Mesodermal cell (in vitro differentiated cells): ENCODE measurements at regions not wholly inside any gene's neighbourhood (a gene's known extent, or its start where the extent isn't known, plus 50 kb on each side); places are given as distances from the start of the nearest gene placed in this dataset.

Experiments used
- H3K27ac ChIP-seq: 2 replicates; pipeline ENCODE4 v1.7.0; 2013; ENCODE audit warnings: mild to moderate bottlenecking, low read depth, low read length, moderate library complexity; ENCODE audit not compliant: severe bottlenecking
- H3K36me3 ChIP-seq: 2 replicates; pipeline ENCODE4 v1.7.1; 2013; ENCODE audit warnings: mild to moderate bottlenecking, low read length, moderate library complexity; ENCODE audit not compliant: control insufficient read depth, insufficient read depth
- H3K4me1 ChIP-seq: one replicate; pipeline ENCODE4 v1.7.1; 2013; ENCODE audit warnings: mild to moderate bottlenecking, low read length; ENCODE audit not compliant: insufficient read depth, control insufficient read depth, poor library complexity, severe bottlenecking
- H3K4me3 ChIP-seq: 2 replicates; pipeline ENCODE4 v1.7.0; 2013; ENCODE audit warnings: low read length, control low read depth, mild to moderate bottlenecking; ENCODE audit not compliant: insufficient read depth, poor library complexity, severe bottlenecking; ENCODE audit errors: extremely low read depth
- H3K9me3 ChIP-seq: 2 replicates; pipeline ENCODE4 v1.7.1; 2013; ENCODE audit warnings: mild to moderate bottlenecking, low read length, moderate library complexity; ENCODE audit not compliant: control insufficient read depth
- WGBS, 2 experiments: methylation state at CpG; one replicate each; pipeline ENCODE4 v1.1.5; 2013; ENCODE audit warnings: missing lambda C conversion rate in 2 of 2; ENCODE audit not compliant: insufficient coverage in 2 of 2; 5-methylcytosine and 5-hydroxymethylcytosine counted together

DNA sequence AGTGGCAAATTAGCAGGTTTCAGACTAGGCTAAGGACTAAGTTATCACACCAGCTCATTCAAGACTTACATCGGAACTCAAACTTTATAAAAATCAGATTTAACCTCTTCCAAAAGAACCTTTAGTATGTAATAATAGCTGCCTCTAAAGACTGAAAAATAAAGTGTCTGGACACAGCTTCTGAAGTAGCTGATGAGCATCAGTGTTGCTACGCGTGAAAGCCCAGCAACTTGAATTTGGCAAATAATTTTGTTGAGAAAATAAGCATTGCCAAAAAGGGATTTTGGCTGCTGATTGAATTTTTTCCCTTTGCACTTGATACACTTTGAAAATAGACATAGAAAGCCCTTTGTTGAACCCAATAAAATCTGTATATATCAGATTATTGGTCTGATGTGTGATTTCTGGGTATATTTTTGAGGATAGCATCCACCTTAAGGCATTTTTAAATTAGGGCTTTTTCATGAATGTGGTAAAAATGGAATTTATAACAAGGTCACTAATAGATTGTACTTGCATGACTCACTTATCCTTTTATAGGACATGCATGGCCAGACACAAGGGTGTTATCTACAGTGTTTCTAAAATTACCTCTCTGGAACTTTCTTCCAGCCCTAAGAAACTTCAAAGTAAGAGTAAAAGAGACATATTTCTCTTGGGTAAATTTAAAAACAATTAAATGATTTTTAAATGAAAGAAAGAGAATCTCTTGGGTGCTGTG is 350.4 kb downstream of the TENT5A start:
- no peaks in the 10 kb centered on the region for H3K36me3 ChIP-seq
- H3K9me3 ChIP-seq, result no peaks in the 10 kb centered on the region
- H3K4me3 ChIP-seq, result no peak overlapping the region
- H3K27ac ChIP-seq, result no peak overlapping the region
- 100% methylated on average over 2 of the region's 3 CpGs for WGBS, 2 experiments
- no peaks in the 10 kb centered on the region for H3K4me1 ChIP-seq

DNA sequence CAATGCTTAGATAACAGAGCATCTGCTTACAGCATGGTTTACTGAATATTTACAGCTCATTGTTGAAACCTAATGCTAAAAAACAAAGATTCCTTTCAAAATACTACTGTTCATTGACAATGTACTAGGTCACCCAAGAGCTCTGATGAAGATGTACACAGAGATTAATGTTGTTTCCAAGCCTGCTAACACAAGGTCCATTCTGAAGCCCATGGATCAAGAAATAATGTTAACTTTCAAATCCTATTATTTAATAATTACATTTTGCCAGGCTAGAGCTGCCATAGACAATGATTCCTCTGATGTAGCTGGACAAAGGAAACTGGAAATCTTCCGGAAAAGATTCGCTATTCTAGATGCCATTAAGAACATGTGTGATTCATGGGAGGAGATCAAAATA is 355.6 kb downstream of the TENT5A start:
- H3K36me3 ChIP-seq, result no peaks in the 10 kb centered on the region
- no peak overlapping the region for H3K4me3 ChIP-seq
- 83 to 100% methylated on average over 2 of the region's 2 CpGs for WGBS, 2 experiments
- no peaks in the 10 kb centered on the region for H3K9me3 ChIP-seq
- H3K27ac ChIP-seq, result no peak overlapping the region
- no peaks in the 10 kb centered on the region for H3K4me1 ChIP-seq

- Histone ChIP-seq H3K9me3 (peaks cover 5% of the 10 kb centered on the region), H3K4me1 (no peaks in the 10 kb centered on the region), H3K4me3 (no peak overlapping the region), H3K27ac (no peak overlapping the region), H3K36me3 (no peaks in the 10 kb centered on the region)
- WGBS, 2 experiments, result no CpG with 5 or more reads among the region's 1 CpG
Observed at GRCh38 chr6:81387163-81387562, 365.3 kb downstream of the TENT5A start.

DNA sequence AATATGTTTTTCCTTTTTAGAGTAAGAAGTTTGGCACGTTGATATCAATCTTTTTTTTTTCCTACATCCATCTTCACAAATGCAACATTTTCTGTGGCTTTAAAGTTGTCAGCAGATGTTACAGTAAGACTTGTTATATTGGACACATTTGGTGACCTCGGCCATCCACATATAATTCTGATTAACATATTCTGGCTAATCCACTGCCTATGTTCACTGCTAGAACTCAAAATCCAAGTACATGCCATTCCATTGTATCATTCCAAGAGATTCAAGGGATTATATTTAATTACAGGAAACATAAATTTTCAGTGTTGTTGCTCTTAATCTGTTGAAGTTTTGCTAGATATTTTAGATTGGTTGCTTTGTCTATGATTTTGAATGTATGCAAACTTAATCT is 367.6 kb downstream of the TENT5A start:
- no CpG with 5 or more reads among the region's 2 CpGs for WGBS, 2 experiments
- Histone ChIP-seq H3K36me3 (no peaks in the 10 kb centered on the region), H3K4me3 (no peak overlapping the region), H3K27ac (no peak overlapping the region), H3K9me3 (no peaks in the 10 kb centered on the region), H3K4me1 (no peaks in the 10 kb centered on the region)

- H3K9me3 ChIP-seq, result no peaks in the 10 kb centered on the region
- H3K27ac ChIP-seq, result no peak overlapping the region
- 88 to 100% methylated on average over 1 of the region's 1 CpG for WGBS, 2 experiments
- H3K4me3 ChIP-seq, result no peak overlapping the region
- no peaks in the 10 kb centered on the region for H3K4me1 ChIP-seq
- H3K36me3 ChIP-seq, result no peaks in the 10 kb centered on the region
Observed at GRCh38 chr6:81383472-81383871, 369.0 kb downstream of the TENT5A start.

DNA sequence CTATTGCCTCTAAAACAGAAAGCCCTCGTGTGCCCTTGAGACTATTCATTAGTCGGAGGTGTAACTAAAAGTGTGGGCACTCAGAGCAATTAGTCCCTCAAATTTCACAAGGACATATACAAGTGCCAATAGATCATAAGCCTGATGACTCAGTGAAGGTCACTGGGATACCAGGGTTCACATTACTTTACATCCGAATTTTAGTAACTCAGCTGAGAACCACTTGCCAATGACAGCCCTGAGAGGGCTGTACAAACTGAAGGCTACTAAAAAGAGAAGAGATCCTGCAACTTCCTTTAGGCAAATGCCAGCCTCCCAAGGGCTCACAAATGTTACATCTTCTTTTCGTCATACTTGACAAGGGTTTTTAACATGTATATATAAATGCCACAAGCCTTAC is 369.6 kb downstream of the TENT5A start:
- H3K36me3 ChIP-seq, result no peaks in the 10 kb centered on the region
- no peak overlapping the region for H3K27ac ChIP-seq
- no peak overlapping the region for H3K4me3 ChIP-seq
- WGBS, 2 experiments, result 80 to 100% methylated on average over 2 of the region's 4 CpGs
- no peaks in the 10 kb centered on the region for H3K4me1 ChIP-seq
- no peaks in the 10 kb centered on the region for H3K9me3 ChIP-seq

- no CpG with 5 or more reads among the region's 1 CpG for WGBS, 2 experiments
- no peak overlapping the region for H3K4me3 ChIP-seq
- H3K27ac ChIP-seq, result no peak overlapping the region
- no peaks in the 10 kb centered on the region for H3K9me3 ChIP-seq
- H3K4me1 ChIP-seq, result no peaks in the 10 kb centered on the region
- H3K36me3 ChIP-seq, result no peaks in the 10 kb centered on the region
Observed at GRCh38 chr6:81381382-81381916, 371.0 kb downstream of the TENT5A start.

DNA sequence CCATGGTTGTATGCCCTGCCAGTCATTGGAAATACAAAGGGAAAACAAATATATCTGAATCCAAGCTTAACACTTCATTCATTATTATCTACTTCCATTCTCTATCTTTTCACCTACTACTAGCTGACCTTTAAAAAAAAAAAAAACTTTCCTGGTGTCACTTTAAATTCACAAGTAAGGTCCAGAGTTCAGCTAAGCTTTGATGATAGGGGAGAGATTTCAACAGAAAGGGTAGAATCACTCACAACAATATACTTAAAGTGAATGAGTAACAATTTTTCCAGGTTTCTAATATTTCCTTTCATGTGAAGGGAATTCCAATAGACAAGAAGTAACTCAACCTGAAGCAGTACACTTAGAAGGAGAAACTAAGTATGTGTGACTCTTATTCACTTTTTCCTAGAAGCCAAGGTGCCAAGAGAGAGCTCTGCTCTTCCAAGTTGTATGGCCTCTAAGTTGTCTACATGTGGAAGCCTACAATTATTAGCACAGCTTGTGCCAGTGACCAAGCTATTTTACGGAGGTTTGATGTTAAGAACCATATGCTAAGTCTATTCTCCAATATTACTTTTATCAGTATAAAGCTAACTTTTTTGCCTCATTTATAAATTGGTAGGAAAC is 371.7 kb downstream of the TENT5A start:
- no CpG with 5 or more reads among the region's 1 CpG for WGBS, 2 experiments
- Histone ChIP-seq H3K4me3 (no peak overlapping the region), H3K4me1 (no peaks in the 10 kb centered on the region), H3K27ac (no peak overlapping the region), H3K9me3 (no peaks in the 10 kb centered on the region), H3K36me3 (no peaks in the 10 kb centered on the region)

- Histone ChIP-seq H3K9me3 (no peaks in the 10 kb centered on the region), H3K4me3 (no peak overlapping the region), H3K27ac (no peak overlapping the region), H3K4me1 (no peaks in the 10 kb centered on the region), H3K36me3 (no peaks in the 10 kb centered on the region)
- WGBS, 2 experiments, result 89 to 99% methylated on average over 5 of the region's 5 CpGs
Observed at GRCh38 chr6:81376745-81377144, 375.7 kb downstream of the TENT5A start.

GRCh38 chr6:81373414-81373813 is 379.1 kb downstream of the TENT5A start:
- H3K4me3 ChIP-seq, result no peak overlapping the region
- no peaks in the 10 kb centered on the region for H3K4me1 ChIP-seq
- 88% methylated on average over 1 of the region's 1 CpG; no CpG with 5 or more reads in 1 of the 2 experiments for WGBS, 2 experiments
- H3K9me3 ChIP-seq, result no peaks in the 10 kb centered on the region
- H3K36me3 ChIP-seq, result no peaks in the 10 kb centered on the region
- H3K27ac ChIP-seq, result no peak overlapping the region

- no peaks in the 10 kb centered on the region for H3K4me1 ChIP-seq
Observed at GRCh38 chr6:81371930-81372329, 380.6 kb downstream of the TENT5A start.

More at GRCh38 chr6:81371930-81372329, 380.6 kb downstream of the TENT5A start:
- no peak overlapping the region for H3K4me3 ChIP-seq
- H3K27ac ChIP-seq, result no peak overlapping the region
- H3K9me3 ChIP-seq, result no peaks in the 10 kb centered on the region
- no peaks in the 10 kb centered on the region for H3K36me3 ChIP-seq
